ENCODE measurements at regions not wholly inside any gene's neighbourhood (a gene's known extent, or its start where the extent isn't known, plus 50 kb on each side); places are given as distances from the start of the nearest gene placed in this dataset.

DNA sequence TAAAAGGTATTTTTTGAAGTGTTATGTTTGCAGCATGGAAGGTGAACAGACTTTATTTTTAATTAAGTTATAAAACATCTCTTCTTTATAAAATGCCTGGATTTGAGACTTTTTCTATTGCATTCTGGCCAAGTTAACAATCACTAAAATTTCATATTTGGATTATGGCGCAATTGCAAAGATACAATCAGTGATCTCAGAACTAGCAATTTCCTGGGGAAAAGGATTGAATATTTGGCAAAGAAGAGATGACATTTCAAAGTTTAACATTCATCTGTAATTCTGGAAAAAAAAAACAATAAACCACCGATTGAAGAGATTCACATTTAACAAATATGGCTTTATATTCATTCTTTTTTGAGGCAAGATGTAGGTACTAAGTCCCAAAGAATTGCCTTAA, 378.0 kb downstream of the LRRC70 start:
- Histone ChIP-seq H3K4me1 (no peaks in the 10 kb centered on the region), H3K27me3 (no peaks in the 10 kb centered on the region), H3K4me3 (ENCODE audit: low read depth, low read length) (no peak overlapping the region), H3K36me3 (no peaks in the 10 kb centered on the region), H3K9me3 (no peaks in the 10 kb centered on the region)
- TF ChIP-seq, protein P1, sequence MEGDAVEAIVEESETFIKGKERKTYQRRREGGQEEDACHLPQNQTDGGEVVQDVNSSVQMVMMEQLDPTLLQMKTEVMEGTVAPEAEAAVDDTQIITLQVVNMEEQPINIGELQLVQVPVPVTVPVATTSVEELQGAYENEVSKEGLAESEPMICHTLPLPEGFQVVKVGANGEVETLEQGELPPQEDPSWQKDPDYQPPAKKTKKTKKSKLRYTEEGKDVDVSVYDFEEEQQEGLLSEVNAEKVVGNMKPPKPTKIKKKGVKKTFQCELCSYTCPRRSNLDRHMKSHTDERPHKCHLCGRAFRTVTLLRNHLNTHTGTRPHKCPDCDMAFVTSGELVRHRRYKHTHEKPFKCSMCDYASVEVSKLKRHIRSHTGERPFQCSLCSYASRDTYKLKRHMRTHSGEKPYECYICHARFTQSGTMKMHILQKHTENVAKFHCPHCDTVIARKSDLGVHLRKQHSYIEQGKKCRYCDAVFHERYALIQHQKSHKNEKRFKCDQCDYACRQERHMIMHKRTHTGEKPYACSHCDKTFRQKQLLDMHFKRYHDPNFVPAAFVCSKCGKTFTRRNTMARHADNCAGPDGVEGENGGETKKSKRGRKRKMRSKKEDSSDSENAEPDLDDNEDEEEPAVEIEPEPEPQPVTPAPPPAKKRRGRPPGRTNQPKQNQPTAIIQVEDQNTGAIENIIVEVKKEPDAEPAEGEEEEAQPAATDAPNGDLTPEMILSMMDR (IDR thresholded peaks at IDR 0.05; ENCODE audit: low read depth, low read length): no peak
- no peak for DNase-seq

DNA sequence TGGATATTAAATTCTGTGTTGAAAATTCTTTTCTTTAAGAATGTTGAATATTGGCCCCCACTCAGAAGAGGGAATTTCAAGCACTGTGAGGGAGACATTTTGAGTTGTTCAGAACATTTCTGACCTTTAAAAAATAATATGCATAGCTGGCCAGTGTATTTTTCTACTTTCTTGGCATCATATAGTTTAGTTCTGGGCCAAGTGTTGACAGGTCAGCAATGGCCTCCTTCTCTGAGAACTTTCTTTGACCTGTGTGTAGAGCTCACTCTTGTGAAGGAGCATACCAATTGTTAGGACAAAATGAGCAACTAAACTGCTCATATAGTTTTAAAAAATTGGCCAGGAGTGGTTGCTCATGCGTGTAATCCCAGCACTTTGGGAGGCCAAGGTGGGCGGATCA, 376.0 kb downstream of the LRRC70 start:
- no peaks in the 10 kb centered on the region for H3K4me1 ChIP-seq
- H3K27me3 ChIP-seq: no peaks in the 10 kb centered on the region
- TF ChIP-seq, protein P1 (IDR thresholded peaks at IDR 0.05; ENCODE audit: low read depth, low read length): no peak
- no peaks in the 10 kb centered on the region for H3K9me3 ChIP-seq
- no peak for DNase-seq
- no peaks in the 10 kb centered on the region for H3K36me3 ChIP-seq
- no peak overlapping the region for H3K4me3 ChIP-seq (ENCODE audit: low read depth, low read length)

DNA sequence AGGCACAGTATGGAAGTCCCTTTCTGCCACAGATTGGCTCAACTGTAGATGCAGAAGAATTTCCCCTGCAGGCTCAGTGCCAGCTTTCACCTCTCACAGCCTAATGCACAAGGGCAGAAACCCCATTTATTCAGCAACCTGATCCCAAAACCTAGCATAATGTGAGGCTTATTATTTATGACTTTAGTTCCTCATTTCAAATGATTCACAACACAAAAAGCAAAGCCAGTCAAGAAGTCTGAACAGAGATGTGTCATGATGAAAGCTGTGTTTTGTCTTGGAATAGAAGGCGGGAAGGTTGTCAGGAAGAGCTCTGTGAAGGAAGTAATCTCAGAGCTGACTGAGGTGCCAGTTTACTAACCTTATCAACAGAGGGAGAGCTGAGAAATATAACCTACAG, 369.7 kb downstream of the LRRC70 start:
- no peak for DNase-seq
- TF ChIP-seq, protein P1 (IDR thresholded peaks at IDR 0.05; ENCODE audit: low read depth, low read length): no peak
- H3K9me3 ChIP-seq: no peaks in the 10 kb centered on the region

DNA sequence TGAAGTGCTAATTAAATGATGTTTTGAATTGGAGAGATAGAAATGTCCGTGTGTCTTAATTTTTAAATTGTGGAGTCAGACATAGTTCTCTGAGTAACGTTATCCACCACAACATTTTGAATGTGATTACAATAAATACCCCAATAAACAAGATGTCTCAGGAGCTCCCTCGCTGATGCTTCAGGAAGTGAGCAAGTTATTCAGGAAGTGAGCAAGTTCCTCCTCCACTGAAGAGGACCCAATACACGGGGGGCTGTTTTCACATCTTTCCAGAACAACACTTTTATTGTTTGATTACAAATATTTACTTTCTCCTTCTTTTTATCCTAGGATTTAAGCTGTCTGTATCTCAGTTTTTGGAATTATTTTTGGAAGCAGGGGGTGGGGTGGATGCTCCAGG, 363.8 kb downstream of the LRRC70 start:
- H3K27me3 ChIP-seq: no peaks in the 10 kb centered on the region
- no peaks in the 10 kb centered on the region for H3K4me1 ChIP-seq
- H3K9me3 ChIP-seq: no peaks in the 10 kb centered on the region
- TF ChIP-seq, protein P1 (IDR thresholded peaks at IDR 0.05; ENCODE audit: low read depth, low read length): no peak
- H3K36me3 ChIP-seq: no peaks in the 10 kb centered on the region
- no peak overlapping the region for H3K4me3 ChIP-seq (ENCODE audit: low read depth, low read length)
- no peak for DNase-seq

More for the DNA sequence above, 369.7 kb downstream of the LRRC70 start:
- Histone ChIP-seq H3K27me3 (no peaks in the 10 kb centered on the region), H3K4me1 (no peaks in the 10 kb centered on the region), H3K36me3 (no peaks in the 10 kb centered on the region), H3K4me3 (ENCODE audit: low read depth, low read length) (no peak overlapping the region)

DNA sequence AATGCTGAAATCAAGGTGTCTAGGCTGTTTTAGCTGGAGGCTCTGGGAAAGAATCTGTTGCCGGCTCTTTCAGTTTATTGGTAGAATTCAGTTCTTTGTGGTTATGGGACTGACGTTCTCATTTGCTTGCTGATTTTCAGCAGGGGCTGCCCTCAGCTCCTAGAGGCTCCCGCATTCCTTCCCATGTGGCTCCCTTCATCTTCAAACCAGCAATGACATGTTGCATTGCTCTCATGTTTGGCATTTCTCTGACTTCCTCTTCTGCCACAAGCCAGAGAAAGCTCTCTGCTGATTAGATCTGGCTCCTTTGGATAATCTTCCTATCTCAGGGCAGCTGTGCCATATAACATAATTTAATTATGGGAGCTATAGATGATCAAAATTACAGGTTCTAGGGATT, 360.3 kb downstream of the LRRC70 start:
- TF ChIP-seq, protein P1 (IDR thresholded peaks at IDR 0.05; ENCODE audit: low read depth, low read length): no peak
- no peaks in the 10 kb centered on the region for H3K9me3 ChIP-seq
- DNase-seq: no peak
- H3K36me3 ChIP-seq: no peaks in the 10 kb centered on the region
- H3K27me3 ChIP-seq: no peaks in the 10 kb centered on the region
- no peak overlapping the region for H3K4me3 ChIP-seq (ENCODE audit: low read depth, low read length)
- no peaks in the 10 kb centered on the region for H3K4me1 ChIP-seq

DNA sequence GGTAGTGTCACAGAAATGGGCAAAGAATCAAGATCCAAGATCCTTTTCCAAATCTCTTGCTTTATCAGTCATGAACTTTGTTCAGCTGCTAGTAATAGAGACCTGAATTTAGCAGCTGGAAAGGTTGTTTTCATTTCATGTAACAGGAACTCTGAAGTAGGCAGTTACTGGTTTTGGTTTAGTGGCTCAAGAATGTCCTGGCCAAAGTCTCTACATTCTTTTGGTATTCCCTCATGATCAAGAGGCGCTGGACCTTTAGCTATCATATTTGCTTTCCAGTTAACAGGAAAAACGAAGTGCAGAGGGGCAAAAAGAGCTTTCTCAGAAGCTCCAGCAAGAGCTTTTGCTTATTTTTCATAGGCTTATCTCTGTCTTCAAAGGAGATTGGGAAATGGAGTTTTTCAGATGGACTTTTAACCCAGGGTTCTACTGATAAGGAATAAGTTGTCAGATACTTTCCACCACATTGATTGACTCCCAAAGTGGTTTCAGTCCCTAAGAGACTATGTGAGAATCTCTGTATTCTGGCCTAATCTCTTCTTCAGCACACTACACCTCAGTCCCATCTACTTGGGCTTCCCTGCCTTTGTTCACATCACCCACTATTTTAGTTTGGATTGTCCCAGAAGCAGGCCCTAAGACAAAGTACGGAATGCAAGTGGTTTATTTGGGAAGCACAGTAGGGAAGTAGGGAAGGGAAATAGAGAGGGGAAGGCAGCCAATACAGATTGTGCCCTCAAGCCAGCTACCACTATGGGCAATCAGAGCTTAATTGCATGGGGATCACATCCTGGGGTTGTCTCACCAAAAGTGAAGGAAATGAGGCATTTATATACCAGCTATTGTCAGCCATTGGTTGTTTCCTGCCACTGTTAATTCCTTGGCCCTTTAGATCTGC, 359.3 kb downstream of the LRRC70 start:
- TF ChIP-seq, protein P1 (IDR thresholded peaks at IDR 0.05; ENCODE audit: low read depth, low read length): no peak
- Histone ChIP-seq H3K9me3 (no peaks in the 10 kb centered on the region), H3K36me3 (no peaks in the 10 kb centered on the region), H3K4me3 (ENCODE audit: low read depth, low read length) (no peak overlapping the region), H3K27me3 (no peaks in the 10 kb centered on the region), H3K4me1 (no peaks in the 10 kb centered on the region)
- DNase-seq: no peak

All from BE2C (cell line).